Endothelial cell of umbilical vein (primary cell): ENCODE measurements at regions not wholly inside any gene's neighbourhood (a gene's known extent, or its start where the extent isn't known, plus 50 kb on each side); places are given as distances from the start of the nearest gene placed in this dataset.
"Not testable (repeated sequence)": the region's sequence is repeated elsewhere in the genome, so short reads cannot be mapped to it uniquely, and the experiment has no call there.

Experiments used
- BruUV-seq: library from RNA; stranded (reverse); fragments of 400-500 nt; replicated peaks from 2 replicates; lab custom pipeline; 2021; lab: Mats Ljungman, UMichigan
- CTCF ChIA-PET: fragments of 300-600, 350-600 bp; sonication (Branson Sonifier 250); formaldehyde crosslinking; loops from one replicate; lab custom pipeline; 2021; ENCODE audit warnings: antibody characterized with exemption, inconsistent platforms; lab: Charles Lee
- POLR2A ChIA-PET: fragments of 300-600, 350-600 bp; sonication (Branson Sonifier 250); formaldehyde crosslinking; loops from one replicate; lab custom pipeline; 2021; ENCODE audit warnings: antibody characterized with exemption, inconsistent platforms; lab: Charles Lee
- DNase-seq: peaks from one replicate; pipeline ENCODE4 v3.0.0-alpha.2; 2011; ENCODE audit warnings: low read depth, low spot score
- FAIRE-seq: peaks from 2 replicates; lab custom pipeline; 2011; peaks lifted over from hg19 to GRCh38; lab: Jason Lieb, UNC
- H2AFZ ChIP-seq: 2 replicates; pipeline ENCODE4 v1.6.0; 2012; ENCODE audit warnings: low read depth, low read length, control low read depth, inconsistent platforms
- H3K27ac ChIP-seq: 2 replicates; pipeline ENCODE4 v1.5.1; 2011; ENCODE audit warnings: low read depth, mild to moderate bottlenecking, control low read depth, low read length, moderate library complexity; ENCODE audit not compliant: insufficient read depth
- H3K27me3 ChIP-seq, 2 experiments: 2 replicates each; pipeline versions ENCODE4 v1.6.0 to v1.6.1; 2011; ENCODE audit warnings: low read length in 2 of 2, mixed read lengths in 1 of 2; ENCODE audit not compliant: control insufficient read depth in 2 of 2, insufficient read depth in 2 of 2
- H3K36me3 ChIP-seq, 2 experiments: 2 replicates in 1 of 2; 3 replicates in 1 of 2; pipeline ENCODE4 v1.5.1; 2011; ENCODE audit warnings: low read length in 2 of 2, mild to moderate bottlenecking in 1 of 2, moderate library complexity in 1 of 2; ENCODE audit not compliant: control insufficient read depth in 2 of 2, insufficient read depth in 2 of 2; ENCODE audit errors: extremely low read depth in 1 of 2
- H3K4me1 ChIP-seq: 3 replicates; pipeline ENCODE4 v1.5.1; 2011; ENCODE audit warnings: mild to moderate bottlenecking, low read length; ENCODE audit not compliant: control insufficient read depth, insufficient read depth; ENCODE audit errors: extremely low read depth
- H3K4me2 ChIP-seq: 2 replicates; pipeline ENCODE4 v1.6.1; 2011; ENCODE audit warnings: low read length, control low read depth, mixed read lengths; ENCODE audit not compliant: insufficient read depth
- H3K4me3 ChIP-seq, 3 experiments: fragments of 200-600 bp in 1 of 3; sonication (generic), shearing (Covaris generic) in 1 of 3; replicated peaks in 1 of 3; 2 replicates each; pipeline ENCODE4 v1.5.1; 2011 to 2016; ENCODE audit warnings: control low read depth in 3 of 3, low read length in 3 of 3, mild to moderate bottlenecking in 2 of 3, inconsistent platforms in 1 of 3, low read depth in 1 of 3, moderate library complexity in 1 of 3; ENCODE audit not compliant: insufficient read depth in 1 of 3
- H3K79me2 ChIP-seq: 2 replicates; pipeline ENCODE4 v1.6.0; 2012; ENCODE audit warnings: low read length, inconsistent platforms; ENCODE audit not compliant: control insufficient read depth, insufficient read depth
- H3K9ac ChIP-seq: replicated peaks from 2 replicates; pipeline ENCODE3; 2011; ENCODE audit warnings: low read length, control low read depth; ENCODE audit not compliant: insufficient read depth; ENCODE audit errors: extremely low read depth
- H3K9me1 ChIP-seq: replicated peaks from 3 replicates; pipeline ENCODE4 v1.6.0; 2011; ENCODE audit warnings: mild to moderate bottlenecking, low read length; ENCODE audit not compliant: control insufficient read depth, insufficient read depth; ENCODE audit errors: extremely low read depth
- H3K9me3 ChIP-seq: replicated peaks from 2 replicates; pipeline ENCODE4 v1.5.1; 2012; ENCODE audit warnings: low read length, inconsistent platforms; ENCODE audit not compliant: control insufficient read depth, insufficient read depth
- H4K20me1 ChIP-seq: replicated peaks from 2 replicates; pipeline ENCODE3; 2011; ENCODE audit warnings: mild to moderate bottlenecking, low read length; ENCODE audit not compliant: control insufficient read depth, insufficient read depth; ENCODE audit errors: extremely low read depth
- GATA2 ChIP-seq: IDR thresholded peaks from 2 replicates; pipeline ENCODE4 v1.7.0; 2011; ENCODE audit warnings: low read depth, mild to moderate bottlenecking, moderate library complexity, mixed read lengths, low read length; ENCODE audit not compliant: insufficient read length, insufficient read depth
- MAX ChIP-seq: IDR thresholded peaks from 2 replicates; pipeline ENCODE4 v1.6.1; 2011; ENCODE audit not compliant: insufficient read depth, insufficient read length
- POLR2A ChIP-seq: IDR thresholded peaks from 2 replicates; pipeline ENCODE4 v1.6.1; 2012; ENCODE audit warnings: low read depth, mild to moderate bottlenecking, control low read depth, low read length
- dilution Hi-C: fragments of 300-500 bp; cut with MboI; formaldehyde crosslinking; loops from one replicate; pipeline ENCODE4 v1.15.0; 2019; ENCODE audit warnings: low sequenced_read_pairs; ENCODE audit not compliant: extremely low pct_ligation_motif_present
- intact Hi-C: fragments of 100-400 bp; cut with micrococcal nuclease; formaldehyde crosslinking; loops from one replicate; pipeline ENCODE4 v1.10.0; 2022
- TF ChIP-seq, protein P1 (sequence below), 2 donors: IDR thresholded peaks; 1 replicate in 1 of 2; 2 replicates in 1 of 2; pipeline ENCODE4 v1.5.1; 2011; ENCODE audit warnings: low read length in 2 of 2, mild to moderate bottlenecking in 2 of 2, moderate library complexity in 2 of 2, control low read depth in 1 of 2, inconsistent platforms in 1 of 2, low read depth in 1 of 2; ENCODE audit not compliant: insufficient read depth in 1 of 2; ENCODE audit errors: extremely low read depth in 1 of 2

DNA sequence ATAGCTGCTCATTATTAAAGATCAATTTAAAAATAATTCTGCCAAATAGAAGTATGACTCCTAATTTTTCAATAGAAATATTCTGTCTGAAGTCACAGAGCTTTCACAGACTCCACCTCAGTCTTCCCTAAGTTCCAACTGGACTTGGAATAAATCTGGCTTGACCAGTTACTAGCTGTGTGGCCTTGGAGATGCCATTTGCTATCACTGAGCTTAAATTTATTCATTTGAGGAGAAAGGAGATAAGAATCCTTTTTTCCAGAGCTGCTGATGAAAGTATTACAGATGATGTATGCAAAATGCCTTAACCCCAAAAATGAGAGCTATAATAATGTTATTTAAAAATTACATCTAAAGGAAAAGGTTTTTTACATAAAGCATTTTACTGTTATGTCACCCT is 125.0 kb downstream of the GJA1 start:
- Histone ChIP-seq H3K27ac (no peak overlapping the region), H3K4me3 (no peak overlapping the region), H3K9me1 (no peaks in the 10 kb centered on the region), H2AFZ (no peak overlapping the region), H3K27me3 (no peaks in the 10 kb centered on the region), H3K9ac (no peak overlapping the region), H3K4me1 (peaks cover 3% of the 10 kb centered on the region), H3K9me3 (no peaks in the 10 kb centered on the region), H3K79me2 (no peaks in the 10 kb centered on the region), H3K4me2 (no peak overlapping the region), H4K20me1 (no peaks in the 10 kb centered on the region), H3K36me3 (no peaks in the 10 kb centered on the region)
- TF ChIP-seq GATA2 (no peak), POLR2A (no peak)
- TF ChIP-seq, protein P1, sequence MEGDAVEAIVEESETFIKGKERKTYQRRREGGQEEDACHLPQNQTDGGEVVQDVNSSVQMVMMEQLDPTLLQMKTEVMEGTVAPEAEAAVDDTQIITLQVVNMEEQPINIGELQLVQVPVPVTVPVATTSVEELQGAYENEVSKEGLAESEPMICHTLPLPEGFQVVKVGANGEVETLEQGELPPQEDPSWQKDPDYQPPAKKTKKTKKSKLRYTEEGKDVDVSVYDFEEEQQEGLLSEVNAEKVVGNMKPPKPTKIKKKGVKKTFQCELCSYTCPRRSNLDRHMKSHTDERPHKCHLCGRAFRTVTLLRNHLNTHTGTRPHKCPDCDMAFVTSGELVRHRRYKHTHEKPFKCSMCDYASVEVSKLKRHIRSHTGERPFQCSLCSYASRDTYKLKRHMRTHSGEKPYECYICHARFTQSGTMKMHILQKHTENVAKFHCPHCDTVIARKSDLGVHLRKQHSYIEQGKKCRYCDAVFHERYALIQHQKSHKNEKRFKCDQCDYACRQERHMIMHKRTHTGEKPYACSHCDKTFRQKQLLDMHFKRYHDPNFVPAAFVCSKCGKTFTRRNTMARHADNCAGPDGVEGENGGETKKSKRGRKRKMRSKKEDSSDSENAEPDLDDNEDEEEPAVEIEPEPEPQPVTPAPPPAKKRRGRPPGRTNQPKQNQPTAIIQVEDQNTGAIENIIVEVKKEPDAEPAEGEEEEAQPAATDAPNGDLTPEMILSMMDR (IDR thresholded peaks at IDR 0.05; ENCODE audit: extremely low read depth in 1 of 2, insufficient read depth in 1 of 2, low read depth in 1 of 2, low read length in 2 of 2), result no peak
- intact Hi-C loops, result no loop called here
- DNase-seq (no peak), FAIRE-seq (no peak)
- ChIA-PET CTCF (interaction anchor here (0.6 to 1.4 kb wide), 3 partner anchors 12 to 289 kb away, joined by 3 to 8 read pairs (median 4); no protein-coding TSS in a partner anchor), POLR2A (no interaction called here)
- dilution Hi-C loops, result no loop called here
- no TSS peak for BruUV-seq

- CTCF ChIA-PET, result no interaction called here
- BruUV-seq, result no TSS peak
- intact Hi-C loops, result no loop called here
- Histone ChIP-seq H4K20me1 (no peaks in the 10 kb centered on the region), H3K36me3 (no peaks in the 10 kb centered on the region), H3K27ac (no peak overlapping the region), H3K9ac (no peak overlapping the region), H3K9me3 (no peaks in the 10 kb centered on the region), H3K4me3 (no peak overlapping the region), H3K79me2 (no peaks in the 10 kb centered on the region), H3K4me1 (no peaks in the 10 kb centered on the region), H3K9me1 (no peaks in the 10 kb centered on the region), H3K27me3 (no peaks in the 10 kb centered on the region), H3K4me2 (no peak overlapping the region), H2AFZ (no peak overlapping the region)
- FAIRE-seq (no peak), DNase-seq (no peak)
- POLR2A ChIA-PET, result no interaction called here
- dilution Hi-C loops, result no loop called here
- TF ChIP-seq MAX, result no peak
These were observed 127.8 kb downstream of the GJA1 start for GRCh38 chr6:121563286-121563685.

DNA sequence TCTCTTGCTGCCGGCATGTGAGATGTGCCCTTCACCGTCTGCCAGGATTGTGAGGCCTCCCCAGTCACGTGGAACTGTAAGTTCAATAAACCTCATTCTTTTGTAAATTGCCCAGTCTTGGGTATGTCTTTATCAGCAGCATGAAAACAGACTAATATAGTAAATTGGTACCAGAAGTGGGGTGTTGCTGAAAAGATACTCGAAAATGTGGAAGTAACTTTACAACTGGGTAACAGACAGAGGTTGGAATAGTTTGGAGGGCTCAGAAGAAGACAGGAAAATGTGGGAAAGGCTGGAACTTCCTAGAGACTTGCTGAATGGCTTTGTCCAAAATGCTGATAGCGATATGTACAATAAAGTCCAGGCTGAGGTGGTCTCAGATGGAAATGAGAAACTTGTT is 129.1 kb downstream of the GJA1 start:
- H3K9ac ChIP-seq, dilution Hi-C loops, DNase-seq, H3K36me3 ChIP-seq, CTCF ChIA-PET, POLR2A ChIA-PET, H3K9me3 ChIP-seq, H2AFZ ChIP-seq, H4K20me1 ChIP-seq, H3K9me1 ChIP-seq, H3K4me1 ChIP-seq, H3K4me3 ChIP-seq, H3K27ac ChIP-seq, H3K27me3 ChIP-seq, BruUV-seq, FAIRE-seq, H3K4me2 ChIP-seq, H3K79me2 ChIP-seq, intact Hi-C loops: not testable (repeated sequence)
